ENCODE measurements at regions not wholly inside any gene's neighbourhood (a gene's known extent, or its start where the extent isn't known, plus 50 kb on each side); places are given as distances from the start of the nearest gene placed in this dataset.

DNA sequence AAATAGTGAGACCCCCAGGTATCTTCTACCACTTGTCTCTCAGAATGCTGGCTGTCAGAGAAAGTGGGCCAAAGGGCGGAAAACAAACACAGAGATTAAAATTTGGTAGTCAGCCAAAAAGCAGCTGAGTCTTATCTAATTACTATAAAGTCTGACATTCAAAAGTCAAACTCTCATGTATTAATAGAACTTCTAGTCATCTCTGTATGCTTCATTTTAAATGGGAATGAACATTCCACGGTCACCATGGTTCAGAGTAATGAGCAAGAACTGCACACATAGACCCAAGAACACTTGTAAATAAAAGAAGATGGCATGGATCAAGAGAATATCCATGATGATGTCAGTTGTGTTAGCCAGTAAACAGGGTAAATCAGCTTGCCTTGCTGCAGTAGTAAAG lies 1267.0 kb upstream of the CHAC2 start:
- Mint-ChIP-seq H3K27me3 (no peaks in the 10 kb centered on the region), H3K9me3 (peaks cover 4 to 10% (median 7%) of the 10 kb centered on the region in 3 donors), H3K36me3 (no peaks in the 10 kb centered on the region), H3K27ac (no peak overlapping the region), H3K4me3 (no peak overlapping the region), H3K4me1 (no peaks in the 10 kb centered on the region)
- no peaks in the 10 kb centered on the region for H3K36me3 ChIP-seq (ENCODE audit: control insufficient read depth in 2 of 2, extremely low read depth in 1 of 2, insufficient read depth in 1 of 2, low read length in 1 of 2)
- no CpG with 5 or more reads among the region's 2 CpGs for WGBS (ENCODE audit: insufficient coverage)
- no peaks in the 10 kb centered on the region for H3K4me1 ChIP-seq (ENCODE audit: control insufficient read depth in 1 of 2, extremely low read depth in 1 of 2, insufficient read depth in 2 of 2, low read length in 2 of 2)
- H3K4me3 ChIP-seq (ENCODE audit: control insufficient read depth in 1 of 2, extremely low read depth in 1 of 2, low read length in 1 of 2): no peak overlapping the region
- ATAC-seq (replicated peaks in 1 of 4) (no peak), DNase-seq (no peak)
- no peaks in the 10 kb centered on the region for H3K27me3 ChIP-seq (replicated peaks in 1 of 2; ENCODE audit: control insufficient read depth in 2 of 2, extremely low read depth in 1 of 2, insufficient read depth in 2 of 2, low read length in 1 of 2)
- H3K27ac ChIP-seq (ENCODE audit: low read length): no peak overlapping the region
- POLR2A ChIA-PET: interaction anchor here in 1 of 2 donors (1.0 kb wide), 1 partner anchor 9 kb away, joined by 3 read pairs; no protein-coding TSS in a partner anchor
- H3K9me3 ChIP-seq: peaks cover 5% of the 10 kb centered on the region
- CTCF ChIA-PET: no interaction called here

- Mint-ChIP-seq H3K27me3 (no peaks in the 10 kb centered on the region), H3K4me3 (no peak overlapping the region), H3K4me1 (no peaks in the 10 kb centered on the region), H3K36me3 (no peaks in the 10 kb centered on the region), H3K9me3 (peaks cover 2 to 10% (median 7%) of the 10 kb centered on the region in 3 donors), H3K27ac (no peak overlapping the region)
- ChIA-PET POLR2A (no interaction called here), CTCF (no interaction called here)
- peaks cover 6% of the 10 kb centered on the region for H3K9me3 ChIP-seq
- no peak overlapping the region for H3K27ac ChIP-seq (ENCODE audit: low read length)
- no peak overlapping the region for H3K4me3 ChIP-seq (ENCODE audit: control insufficient read depth in 1 of 2, extremely low read depth in 1 of 2, low read length in 1 of 2)
- DNase-seq: no peak
- H3K36me3 ChIP-seq (ENCODE audit: control insufficient read depth in 2 of 2, extremely low read depth in 1 of 2, insufficient read depth in 1 of 2, low read length in 1 of 2): no peaks in the 10 kb centered on the region
- H3K4me1 ChIP-seq (ENCODE audit: control insufficient read depth in 1 of 2, extremely low read depth in 1 of 2, insufficient read depth in 2 of 2, low read length in 2 of 2): no peaks in the 10 kb centered on the region
- no peak for ATAC-seq (replicated peaks in 1 of 4)
- WGBS (ENCODE audit: insufficient coverage): 73% methylated on average over 2 of the region's 3 CpGs
- H3K27me3 ChIP-seq (replicated peaks in 1 of 2; ENCODE audit: control insufficient read depth in 2 of 2, extremely low read depth in 1 of 2, insufficient read depth in 2 of 2, low read length in 1 of 2): no peaks in the 10 kb centered on the region
Measured at GRCh38 chr2:52498077-52498750, 1269.4 kb upstream of the CHAC2 start.

DNA sequence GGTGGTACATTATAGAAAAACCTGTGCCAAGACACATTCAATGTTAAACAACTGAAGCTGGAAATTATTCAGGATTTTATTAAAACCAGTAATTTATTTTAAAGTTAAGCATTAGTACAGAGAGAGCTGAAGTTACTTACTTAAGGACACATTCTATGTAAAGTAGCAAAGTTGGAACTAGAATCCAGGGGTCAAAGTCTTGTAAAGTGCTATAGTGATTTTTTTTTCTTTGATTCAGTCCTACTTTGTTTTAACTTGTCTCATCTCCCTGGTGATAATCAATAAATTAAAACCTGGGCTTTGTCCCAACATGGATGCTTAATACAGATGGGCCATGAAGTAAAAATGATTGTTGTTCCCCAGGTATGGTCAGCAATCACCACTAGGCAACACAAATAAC lies 1271.8 kb upstream of the CHAC2 start:
- H3K27ac Mint-ChIP-seq: no peak overlapping the region
- no peaks in the 10 kb centered on the region for H3K4me1 Mint-ChIP-seq
- H3K27me3 Mint-ChIP-seq: no peaks in the 10 kb centered on the region
- peaks cover 6% of the 10 kb centered on the region for H3K9me3 ChIP-seq
- ATAC-seq (replicated peaks in 1 of 4): no peak
- no peaks in the 10 kb centered on the region for H3K4me1 ChIP-seq (ENCODE audit: control insufficient read depth in 1 of 2, extremely low read depth in 1 of 2, insufficient read depth in 2 of 2, low read length in 2 of 2)
- H3K36me3 ChIP-seq (ENCODE audit: control insufficient read depth in 2 of 2, extremely low read depth in 1 of 2, insufficient read depth in 1 of 2, low read length in 1 of 2): no peaks in the 10 kb centered on the region
- ChIA-PET CTCF (interaction anchor here in 1 of 2 donors (0.9 kb wide), 1 partner anchor 15 kb away, joined by 3 read pairs; no protein-coding TSS in a partner anchor), POLR2A (interaction anchor here in 1 of 2 donors (0.5 kb wide), 1 partner anchor 21 kb away, joined by 3 read pairs; no protein-coding TSS in a partner anchor)
- H3K4me3 Mint-ChIP-seq: no peak overlapping the region
- H3K4me3 ChIP-seq (ENCODE audit: control insufficient read depth in 1 of 2, extremely low read depth in 1 of 2, low read length in 1 of 2): no peak overlapping the region
- no peak overlapping the region for H3K27ac ChIP-seq (ENCODE audit: low read length)
- H3K27me3 ChIP-seq (replicated peaks in 1 of 2; ENCODE audit: control insufficient read depth in 2 of 2, extremely low read depth in 1 of 2, insufficient read depth in 2 of 2, low read length in 1 of 2): no peaks in the 10 kb centered on the region
- H3K36me3 Mint-ChIP-seq: no peaks in the 10 kb centered on the region
- peaks cover 8 to 19% (median 13%) of the 10 kb centered on the region in 3 donors for H3K9me3 Mint-ChIP-seq
- no peak for DNase-seq

DNA sequence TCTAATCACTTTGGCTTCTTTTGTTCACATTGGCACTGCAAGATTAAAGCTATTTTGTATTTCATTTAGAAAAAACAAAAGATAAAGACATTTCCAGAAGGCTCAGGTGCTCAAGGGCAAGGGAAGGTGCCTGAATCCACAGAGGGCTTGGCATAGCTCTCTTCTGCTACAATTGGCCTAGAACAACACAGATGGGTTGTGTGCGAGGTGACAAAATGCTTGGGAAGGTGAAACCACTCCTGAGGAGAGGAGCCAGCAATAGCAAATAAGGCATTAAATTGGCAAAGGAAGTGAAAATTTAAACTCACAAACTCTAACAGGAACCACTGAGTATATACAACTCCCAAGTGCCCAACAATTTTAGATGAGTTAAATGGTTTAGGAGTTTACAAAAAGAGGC lies 1290.4 kb upstream of the CHAC2 start:
- ATAC-seq (replicated peaks in 1 of 4) (no peak), DNase-seq (no peak)
- no peaks in the 10 kb centered on the region for H3K27me3 ChIP-seq (replicated peaks in 1 of 2; ENCODE audit: control insufficient read depth in 2 of 2, extremely low read depth in 1 of 2, insufficient read depth in 2 of 2, low read length in 1 of 2)
- H3K27ac ChIP-seq (ENCODE audit: low read length): no peak overlapping the region
- POLR2A ChIA-PET: no interaction called here
- no peaks in the 10 kb centered on the region for H3K36me3 ChIP-seq (ENCODE audit: control insufficient read depth in 2 of 2, extremely low read depth in 1 of 2, insufficient read depth in 1 of 2, low read length in 1 of 2)
- peaks cover 2% of the 10 kb centered on the region for H3K9me3 ChIP-seq
- no peaks in the 10 kb centered on the region for H3K36me3 Mint-ChIP-seq
- H3K4me1 Mint-ChIP-seq: no peaks in the 10 kb centered on the region
- H3K4me3 Mint-ChIP-seq: no peak overlapping the region
- CTCF ChIA-PET: no interaction called here
- H3K27ac Mint-ChIP-seq: no peak overlapping the region
- H3K27me3 Mint-ChIP-seq: no peaks in the 10 kb centered on the region
- peaks cover 0 to 12% (median 10%) of the 10 kb centered on the region in 3 donors for H3K9me3 Mint-ChIP-seq
- H3K4me1 ChIP-seq (ENCODE audit: control insufficient read depth in 1 of 2, extremely low read depth in 1 of 2, insufficient read depth in 2 of 2, low read length in 2 of 2): no peaks in the 10 kb centered on the region
- H3K4me3 ChIP-seq (ENCODE audit: control insufficient read depth in 1 of 2, extremely low read depth in 1 of 2, low read length in 1 of 2): no peak overlapping the region
- no CpG with 5 or more reads among the region's 1 CpG for WGBS (ENCODE audit: insufficient coverage)

DNA sequence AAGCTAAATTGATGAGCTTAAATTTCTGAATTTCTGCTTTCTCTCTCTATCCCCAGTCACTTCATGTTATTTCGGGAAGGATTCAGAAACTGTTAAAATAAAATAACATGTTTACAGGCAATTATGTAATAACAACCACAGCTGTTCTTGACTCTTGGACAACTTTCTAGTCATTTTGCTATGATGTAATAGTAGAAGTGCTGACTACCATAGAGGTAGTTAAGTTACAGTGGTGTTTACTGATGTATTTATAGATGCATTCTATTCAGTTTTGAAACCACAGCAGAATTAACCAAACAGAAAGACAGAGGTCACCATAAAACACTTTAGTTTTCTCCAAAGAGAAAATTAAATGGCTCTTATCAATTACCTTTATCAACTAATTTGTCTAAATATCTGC lies 1292.0 kb upstream of the CHAC2 start:
- Mint-ChIP-seq H3K27ac (no peak overlapping the region), H3K4me1 (no peaks in the 10 kb centered on the region), H3K27me3 (no peaks in the 10 kb centered on the region), H3K4me3 (no peak overlapping the region), H3K36me3 (no peaks in the 10 kb centered on the region), H3K9me3 (peaks cover 0 to 12% (median 10%) of the 10 kb centered on the region in 3 donors)
- Histone ChIP-seq H3K4me1 (ENCODE audit: control insufficient read depth in 1 of 2, extremely low read depth in 1 of 2, insufficient read depth in 2 of 2, low read length in 2 of 2) (no peaks in the 10 kb centered on the region), H3K9me3 (peaks cover 2% of the 10 kb centered on the region), H3K36me3 (ENCODE audit: control insufficient read depth in 2 of 2, extremely low read depth in 1 of 2, insufficient read depth in 1 of 2, low read length in 1 of 2) (no peaks in the 10 kb centered on the region), H3K27me3 (replicated peaks in 1 of 2; ENCODE audit: control insufficient read depth in 2 of 2, extremely low read depth in 1 of 2, insufficient read depth in 2 of 2, low read length in 1 of 2) (no peaks in the 10 kb centered on the region), H3K27ac (ENCODE audit: low read length) (no peak overlapping the region), H3K4me3 (ENCODE audit: control insufficient read depth in 1 of 2, extremely low read depth in 1 of 2, low read length in 1 of 2) (no peak overlapping the region)
- no peak for DNase-seq
- ATAC-seq (replicated peaks in 1 of 4): no peak
- POLR2A ChIA-PET: no interaction called here
- CTCF ChIA-PET: no interaction called here
- no CpG with 5 or more reads among the region's 1 CpG for WGBS (ENCODE audit: insufficient coverage)

DNA sequence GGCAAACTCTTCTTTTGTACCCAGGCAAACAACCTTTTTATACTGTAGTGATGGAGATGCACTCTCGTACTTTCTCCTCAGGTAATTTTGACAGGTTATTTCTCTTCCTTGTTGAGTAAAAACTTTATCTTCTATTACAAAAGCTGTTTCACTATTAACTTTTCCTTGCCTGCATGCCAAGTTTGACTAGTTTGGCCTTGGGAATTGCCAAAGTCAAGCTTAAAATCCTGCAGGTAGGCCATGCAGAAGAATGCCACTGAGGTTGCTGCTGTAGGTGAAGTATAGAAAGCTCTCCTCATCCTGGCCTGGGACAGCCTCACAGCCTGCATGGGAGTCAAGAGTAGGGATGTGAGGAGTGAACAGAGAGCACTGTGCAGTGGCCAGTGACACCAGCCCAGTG lies 1293.5 kb upstream of the CHAC2 start:
- Histone ChIP-seq H3K4me3 (ENCODE audit: control insufficient read depth in 1 of 2, extremely low read depth in 1 of 2, low read length in 1 of 2) (no peak overlapping the region), H3K9me3 (no peaks in the 10 kb centered on the region), H3K36me3 (ENCODE audit: control insufficient read depth in 2 of 2, extremely low read depth in 1 of 2, insufficient read depth in 1 of 2, low read length in 1 of 2) (no peaks in the 10 kb centered on the region), H3K27ac (ENCODE audit: low read length) (no peak overlapping the region), H3K27me3 (replicated peaks in 1 of 2; ENCODE audit: control insufficient read depth in 2 of 2, extremely low read depth in 1 of 2, insufficient read depth in 2 of 2, low read length in 1 of 2) (no peaks in the 10 kb centered on the region), H3K4me1 (ENCODE audit: control insufficient read depth in 1 of 2, extremely low read depth in 1 of 2, insufficient read depth in 2 of 2, low read length in 2 of 2) (no peaks in the 10 kb centered on the region)
- ATAC-seq (replicated peaks in 1 of 4): no peak
- POLR2A ChIA-PET: no interaction called here
- Mint-ChIP-seq H3K27me3 (no peaks in the 10 kb centered on the region), H3K4me1 (no peaks in the 10 kb centered on the region), H3K9me3 (peaks cover 6 to 15% (median 11%) of the 10 kb centered on the region in 3 donors), H3K36me3 (no peaks in the 10 kb centered on the region), H3K4me3 (no peak overlapping the region), H3K27ac (no peak overlapping the region)
- DNase-seq: no peak
- CTCF ChIA-PET: no interaction called here
- WGBS (ENCODE audit: insufficient coverage): no CpG with 5 or more reads among the region's 1 CpG

GRCh38 chr2:52473526-52473925 lies 1294.1 kb upstream of the CHAC2 start:
- H3K27ac ChIP-seq (ENCODE audit: low read length): no peak overlapping the region
- no peaks in the 10 kb centered on the region for H3K4me1 Mint-ChIP-seq
- no peak overlapping the region for H3K4me3 Mint-ChIP-seq
- no peaks in the 10 kb centered on the region for H3K9me3 ChIP-seq
- H3K4me3 ChIP-seq (ENCODE audit: control insufficient read depth in 1 of 2, extremely low read depth in 1 of 2, low read length in 1 of 2): no peak overlapping the region
- peaks cover 6 to 15% (median 9%) of the 10 kb centered on the region in 3 donors for H3K9me3 Mint-ChIP-seq
- no peaks in the 10 kb centered on the region for H3K27me3 Mint-ChIP-seq
- no peak overlapping the region for H3K27ac Mint-ChIP-seq
- ATAC-seq (replicated peaks in 1 of 4): no peak
- POLR2A ChIA-PET: no interaction called here
- CTCF ChIA-PET: no interaction called here
- DNase-seq: no peak
- no peaks in the 10 kb centered on the region for H3K36me3 Mint-ChIP-seq
- no peaks in the 10 kb centered on the region for H3K4me1 ChIP-seq (ENCODE audit: control insufficient read depth in 1 of 2, extremely low read depth in 1 of 2, insufficient read depth in 2 of 2, low read length in 2 of 2)
- H3K36me3 ChIP-seq (ENCODE audit: control insufficient read depth in 2 of 2, extremely low read depth in 1 of 2, insufficient read depth in 1 of 2, low read length in 1 of 2): no peaks in the 10 kb centered on the region
- no peaks in the 10 kb centered on the region for H3K27me3 ChIP-seq (replicated peaks in 1 of 2; ENCODE audit: control insufficient read depth in 2 of 2, extremely low read depth in 1 of 2, insufficient read depth in 2 of 2, low read length in 1 of 2)
- WGBS (ENCODE audit: insufficient coverage): 71% methylated on average over 1 of the region's 2 CpGs
